ENCODE measurements at regions not wholly inside any gene's neighbourhood (a gene's known extent, or its start where the extent isn't known, plus 50 kb on each side); places are given as distances from the start of the nearest gene placed in this dataset.

- no peak for TF ChIP-seq CTCF (IDR thresholded peaks at IDR 0.05)
- no peak for TF ChIP-seq POLR2A (IDR thresholded peaks at IDR 0.05)
These were observed 205.5 kb upstream of the SOX21 start for GRCh38 chr13:94917824-94918223.
